GM12878 (cell line): ENCODE measurements at regions not wholly inside any gene's neighbourhood (a gene's known extent, or its start where the extent isn't known, plus 50 kb on each side); places are given as distances from the start of the nearest gene placed in this dataset.

ENCODE experiments used
- ATAC-seq: fragments of 200-7000 bp; cut with Tn5 transposase; 3 replicates; pipeline ENCODE4 v1.9.1; 2020; ENCODE audit warnings: mild to moderate bottlenecking, moderate library complexity
- BruUV-seq: library from RNA; stranded (reverse); fragments of 400-500 nt; replicated peaks from 2 replicates; lab custom pipeline; 2021; lab: Mats Ljungman, UMichigan
- CTCF ChIA-PET: fragments of 300-600 bp; sonication (Branson Sonifier 250); formaldehyde crosslinking; extraction: SDS; loops from one replicate; lab custom pipeline; 2021; ENCODE audit warnings: inconsistent platforms; lab: Yijun Ruan, JAX
- POLR2A ChIA-PET: fragments of 350-600 bp; formaldehyde crosslinking; extraction: SDS; loops from one replicate; lab custom pipeline; 2021; ENCODE audit warnings: inconsistent platforms; lab: Charles Lee
- RAD21 ChIA-PET: fragments of 300-600 bp; sonication (Branson Sonifier 250); formaldehyde crosslinking; loops from one replicate; lab custom pipeline; 2023; ENCODE audit warnings: antibody characterized with exemption; ENCODE audit not compliant: unreplicated experiment; lab: Charles Lee
- SMC1A ChIA-PET: fragments of 300-600 bp; sonication (Branson Sonifier 250); formaldehyde crosslinking; loops from one replicate; lab custom pipeline; 2023; ENCODE audit not compliant: unreplicated experiment, uncharacterized antibody; lab: Charles Lee
- DNase-seq: peaks from one replicate; pipeline ENCODE4 v3.0.0-alpha.2; 2011; ENCODE audit warnings: low read depth, low spot score
- FAIRE-seq: peaks from 3 replicates; lab custom pipeline; 2011; peaks lifted over from hg19 to GRCh38; lab: Jason Lieb, UNC
- H2AFZ ChIP-seq: 2 replicates; pipeline ENCODE4 v1.6.0; 2011; ENCODE audit warnings: low read depth, low read length, control low read depth; ENCODE audit not compliant: control insufficient read depth
- H3K27ac ChIP-seq: 2 replicates; pipeline ENCODE4 v1.5.1; 2011; ENCODE audit warnings: control low read depth; ENCODE audit not compliant: control insufficient read depth, insufficient read depth
- H3K27me3 ChIP-seq, 2 experiments: replicated peaks in 1 of 2; 2 replicates each; pipeline versions ENCODE4 v1.6.0 to v1.6.1; 2011; ENCODE audit warnings: low read length in 1 of 2; ENCODE audit not compliant: control insufficient read depth in 2 of 2, insufficient read depth in 2 of 2
- H3K36me3 ChIP-seq, 2 experiments: 2 replicates each; pipeline ENCODE4 v1.5.1; 2011; ENCODE audit warnings: low read length in 1 of 2; ENCODE audit not compliant: control insufficient read depth in 2 of 2, insufficient read depth in 2 of 2
- H3K4me1 ChIP-seq: 2 replicates; pipeline ENCODE4 v1.6.1; 2011; ENCODE audit warnings: mild to moderate bottlenecking, low read length, moderate library complexity, mixed read lengths; ENCODE audit not compliant: control insufficient read depth, insufficient read depth
- H3K4me2 ChIP-seq: 2 replicates; pipeline ENCODE4 v1.6.0; 2011; ENCODE audit warnings: control low read depth; ENCODE audit not compliant: control insufficient read depth, insufficient read depth
- H3K4me3 ChIP-seq: fragments of 200-600 bp; sonication (generic); 2 replicates; pipeline ENCODE4 v1.5.1; 2016
- H3K79me2 ChIP-seq: 2 replicates; pipeline ENCODE4 v1.6.0; 2011; ENCODE audit warnings: low read length; ENCODE audit not compliant: control insufficient read depth, insufficient read depth
- H3K9ac ChIP-seq: 2 replicates; pipeline ENCODE4 v1.8.0; 2011; ENCODE audit warnings: low read length, control low read depth, mixed read lengths; ENCODE audit not compliant: control insufficient read depth, insufficient read depth
- H3K9me3 ChIP-seq: replicated peaks from 3 replicates; pipeline ENCODE4 v1.5.1; 2011; ENCODE audit warnings: mild to moderate bottlenecking, low read length; ENCODE audit not compliant: control insufficient read depth, insufficient read depth
- H4K20me1 ChIP-seq: 2 replicates; pipeline ENCODE4 v1.6.0; 2011; ENCODE audit not compliant: control insufficient read depth, insufficient read depth
- EGR1 ChIP-seq, 2 experiments: IDR thresholded peaks; 1 replicate in 1 of 2; 2 replicates in 1 of 2; pipeline ENCODE4 v1.6.1; 2011 to 2012; ENCODE audit warnings: low read depth in 2 of 2, low read length in 2 of 2, borderline replicate concordance in 1 of 2, mild to moderate bottlenecking in 1 of 2, moderate library complexity in 1 of 2
- LARP7 ChIP-seq: fragments of 450-650 bp; IDR thresholded peaks from 2 replicates; pipeline ENCODE4 v1.6.1; 2017; ENCODE audit warnings: mild to moderate bottlenecking
- RUNX3 ChIP-seq: IDR thresholded peaks from 2 replicates; pipeline ENCODE4 v1.6.1; 2012; ENCODE audit warnings: low read length, inconsistent platforms
- WGBS: methylation state at CpG from one replicate; pipeline ENCODE4 v1.1.6; 2016; ENCODE audit warnings: low lambda C conversion rate; ENCODE audit not compliant: insufficient replicate concordance, insufficient coverage; ENCODE audit errors: missing lambda C conversion rate; 5-methylcytosine and 5-hydroxymethylcytosine counted together
- in situ Hi-C: fragments of 300-500 bp; cut with MboI; formaldehyde crosslinking; loops from 9 replicates; pipeline ENCODE4 v1.14.3; 2018; ENCODE audit warnings: mixed read lengths
- intact Hi-C: fragments of 100-400 bp; cut with micrococcal nuclease; formaldehyde crosslinking; loops from one replicate; pipeline ENCODE4 v1.14.2; 2022; ENCODE audit not compliant: unreplicated experiment
- TF ChIP-seq, protein P1 (sequence below), 3 experiments: IDR thresholded peaks in 2 of 3; conservative IDR thresholded peaks in 1 of 3; 2 replicates each; pipeline ENCODE4 v1.5.1; 2011; ENCODE audit warnings: low read depth in 3 of 3, low read length in 3 of 3, mild to moderate bottlenecking in 3 of 3, control low read depth in 2 of 3, moderate library complexity in 2 of 3, inconsistent platforms in 1 of 3, mixed read lengths in 1 of 3; ENCODE audit not compliant: control insufficient read depth in 2 of 3, insufficient read depth in 1 of 3; ENCODE audit errors: extremely low read depth in 1 of 3

GRCh38 chr14:82642425-82642824, 1108.8 kb upstream of the SEL1L start (continued):
- TF ChIP-seq, protein P1, sequence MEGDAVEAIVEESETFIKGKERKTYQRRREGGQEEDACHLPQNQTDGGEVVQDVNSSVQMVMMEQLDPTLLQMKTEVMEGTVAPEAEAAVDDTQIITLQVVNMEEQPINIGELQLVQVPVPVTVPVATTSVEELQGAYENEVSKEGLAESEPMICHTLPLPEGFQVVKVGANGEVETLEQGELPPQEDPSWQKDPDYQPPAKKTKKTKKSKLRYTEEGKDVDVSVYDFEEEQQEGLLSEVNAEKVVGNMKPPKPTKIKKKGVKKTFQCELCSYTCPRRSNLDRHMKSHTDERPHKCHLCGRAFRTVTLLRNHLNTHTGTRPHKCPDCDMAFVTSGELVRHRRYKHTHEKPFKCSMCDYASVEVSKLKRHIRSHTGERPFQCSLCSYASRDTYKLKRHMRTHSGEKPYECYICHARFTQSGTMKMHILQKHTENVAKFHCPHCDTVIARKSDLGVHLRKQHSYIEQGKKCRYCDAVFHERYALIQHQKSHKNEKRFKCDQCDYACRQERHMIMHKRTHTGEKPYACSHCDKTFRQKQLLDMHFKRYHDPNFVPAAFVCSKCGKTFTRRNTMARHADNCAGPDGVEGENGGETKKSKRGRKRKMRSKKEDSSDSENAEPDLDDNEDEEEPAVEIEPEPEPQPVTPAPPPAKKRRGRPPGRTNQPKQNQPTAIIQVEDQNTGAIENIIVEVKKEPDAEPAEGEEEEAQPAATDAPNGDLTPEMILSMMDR (IDR thresholded peaks at IDR 0.05 in 2 of 3, conservative IDR thresholded peaks at IDR 0.05 in 1 of 3; ENCODE audit: control insufficient read depth in 2 of 3, extremely low read depth in 1 of 3, insufficient read depth in 1 of 3, low read depth in 3 of 3, low read length in 3 of 3), result no peak

DNA sequence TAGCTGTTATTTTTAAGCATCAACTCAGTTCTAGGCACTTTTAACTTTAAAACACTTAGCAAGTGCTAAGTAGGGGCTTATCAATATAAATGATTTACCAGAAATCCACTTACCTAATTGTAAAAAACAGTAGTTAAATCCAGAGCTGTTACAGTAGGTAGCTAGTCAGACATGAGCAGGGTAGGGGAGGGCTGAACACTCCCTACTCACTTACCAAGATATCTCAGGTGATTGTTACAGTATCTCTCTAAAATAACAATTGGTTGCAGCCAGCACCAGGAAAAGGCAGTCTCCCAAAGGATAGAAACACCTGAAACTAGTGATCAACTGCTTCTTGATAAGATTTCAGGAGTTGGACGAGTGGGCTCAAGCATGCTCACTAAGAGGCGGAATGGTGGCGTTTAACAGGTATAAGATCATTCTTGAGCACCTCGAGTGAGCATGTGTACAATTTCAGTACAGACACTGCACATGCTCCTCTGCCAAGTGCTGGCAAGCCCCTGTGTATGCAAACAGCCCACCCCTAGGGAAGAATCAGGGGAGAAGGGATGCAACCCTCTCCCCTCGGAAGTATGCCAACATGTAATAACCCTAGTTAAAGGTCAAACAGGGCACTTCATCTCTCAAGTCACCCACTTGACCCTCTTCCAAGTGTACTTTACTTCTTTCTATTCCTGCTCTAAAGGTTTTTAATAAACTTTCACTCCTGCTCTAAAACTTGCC, 1113.6 kb upstream of the SEL1L start:
- Histone ChIP-seq H3K27ac (no peak overlapping the region), H3K4me1 (no peaks in the 10 kb centered on the region), H3K79me2 (no peaks in the 10 kb centered on the region), H3K9me3 (no peaks in the 10 kb centered on the region), H3K4me3 (no peak overlapping the region), H2AFZ (no peak overlapping the region), H3K9ac (no peak overlapping the region), H3K27me3 (no peaks in the 10 kb centered on the region), H4K20me1 (no peaks in the 10 kb centered on the region), H3K4me2 (no peak overlapping the region)
- POLR2A ChIA-PET, result no interaction called here
- in situ Hi-C loops, result no loop called here
- CTCF ChIA-PET, result no interaction called here
- SMC1A ChIA-PET, result no interaction called here
- BruUV-seq, result no TSS peak
- FAIRE-seq (no peak), ATAC-seq (no peak)
- RAD21 ChIA-PET, result no interaction called here
- intact Hi-C loops, result no loop called here
- 32% methylated on average over 5 of the region's 5 CpGs for WGBS
- TF ChIP-seq RUNX3, result no peak
- TF ChIP-seq, all 136 proteins: peak for 0
- H3K36me3 ChIP-seq, result no peaks in the 10 kb centered on the region
- no peak for DNase-seq

GRCh38 chr14:82655770-82656169, 1122.1 kb upstream of the SEL1L start:
- intact Hi-C loops (no loop called here), in situ Hi-C loops (no loop called here)
- Histone ChIP-seq H3K4me1 (no peaks in the 10 kb centered on the region), H3K79me2 (no peaks in the 10 kb centered on the region), H2AFZ (no peak overlapping the region), H3K4me2 (no peak overlapping the region), H3K9ac (no peak overlapping the region), H3K9me3 (no peaks in the 10 kb centered on the region), H3K4me3 (no peak overlapping the region), H3K27me3 (no peaks in the 10 kb centered on the region), H3K36me3 (no peaks in the 10 kb centered on the region), H4K20me1 (no peaks in the 10 kb centered on the region), H3K27ac (no peak overlapping the region)
- ChIA-PET RAD21 (no interaction called here), POLR2A (no interaction called here), SMC1A (no interaction called here), CTCF (no interaction called here)
- no TSS peak for BruUV-seq
- 0% methylated on average over 1 of the region's 1 CpG for WGBS
- no peak for ATAC-seq
- TF ChIP-seq EGR1 (IDR thresholded peaks at IDR 0.05; ENCODE audit: borderline replicate concordance in 1 of 2, low read depth in 2 of 2, low read length in 2 of 2) (no peak), LARP7 (no peak)
- DNase-seq, result no peak
- no peak for FAIRE-seq
